ENCODE measurements at regions not wholly inside any gene's neighbourhood (a gene's known extent, or its start where the extent isn't known, plus 50 kb on each side); places are given as distances from the start of the nearest gene placed in this dataset.

GRCh38 chr2:223232285-223232684 is 180.3 kb downstream of the KCNE4 start:
- H4K5ac ChIP-seq (ENCODE audit: insufficient read length, low read depth, low read length) = no peak overlapping the region
- FAIRE-seq (no peak), DNase-seq (ENCODE audit: low read depth in 1 of 2, low spot score in 2 of 2) (no peak)
- ChIA-PET POLR2A (ENCODE audit: partially characterized antibody) (interaction anchor here (2.2 kb wide), 1 partner anchor 11 kb away, joined by 9 read pairs; no protein-coding TSS in a partner anchor), CTCF (ENCODE audit: partially characterized antibody) (interaction anchor here (1.3 kb wide), 1 partner anchor 260 kb away, joined by 4 read pairs; no protein-coding TSS in a partner anchor)
- no peak overlapping the region for H3K27ac ChIP-seq (ENCODE audit: low read depth, low read length)
- H2BK20ac ChIP-seq (ENCODE audit: low read length) = no peak overlapping the region
- H3K4me1 ChIP-seq (replicated peaks in 1 of 4; ENCODE audit: control insufficient read depth in 3 of 4, insufficient read depth in 4 of 4, low read length in 3 of 4) = no peaks in the 10 kb centered on the region
- no peaks in the 10 kb centered on the region for H3K27me3 ChIP-seq (replicated peaks in 1 of 4; ENCODE audit: control insufficient read depth in 3 of 4, extremely low read depth in 1 of 4, insufficient read depth in 3 of 4, low read length in 3 of 4)
- no peak overlapping the region for H4K91ac ChIP-seq (replicated peaks; ENCODE audit: insufficient read length, low read length)
- no peaks in the 10 kb centered on the region for H3K23me2 ChIP-seq (ENCODE audit: low read depth, low read length)
- no peaks in the 10 kb centered on the region for H3K9me3 ChIP-seq (ENCODE audit: insufficient read depth in 2 of 2, low read depth in 1 of 2, low read length in 1 of 2)
- H2BK120ac ChIP-seq (replicated peaks; ENCODE audit: low read depth, low read length) = no peak overlapping the region
- H3K18ac ChIP-seq (ENCODE audit: extremely low read depth, low read length) = no peak overlapping the region
- H3K79me2 ChIP-seq (ENCODE audit: control insufficient read depth in 1 of 2, insufficient read depth in 2 of 2, low read length in 2 of 2) = no peaks in the 10 kb centered on the region
- no peak overlapping the region for H2AK5ac ChIP-seq (ENCODE audit: low read depth, low read length)
- no peaks in the 10 kb centered on the region for H4K20me1 ChIP-seq (replicated peaks in 1 of 2; ENCODE audit: control insufficient read depth in 1 of 2, insufficient read depth in 2 of 2, low read length in 2 of 2)
- no peak overlapping the region for H4K8ac ChIP-seq (ENCODE audit: extremely low read depth, insufficient read depth, low read length)
- H3K4me3 ChIP-seq (ENCODE audit: extremely low read depth in 1 of 4, insufficient read depth in 2 of 4, low read depth in 3 of 4, low read length in 4 of 4) = no peak overlapping the region
- H2AFZ ChIP-seq (ENCODE audit: low read length) = no peak overlapping the region
- H3K36me3 ChIP-seq (ENCODE audit: control insufficient read depth in 2 of 4, insufficient read depth in 4 of 4, low read length in 3 of 4) = no peaks in the 10 kb centered on the region
- TF ChIP-seq CTBP2 (IDR thresholded peaks at IDR 0.05; ENCODE audit: borderline replicate concordance, insufficient read depth, insufficient read length, low read length) = no peak
- no peak for TF ChIP-seq TAF1 (IDR thresholded peaks at IDR 0.05; ENCODE audit: low read depth, low read length)
- TF ChIP-seq BRCA1 (IDR thresholded peaks at IDR 0.05; ENCODE audit: low read depth, low read length) = no peak
- TF ChIP-seq ATF3 (IDR thresholded peaks at IDR 0.05; ENCODE audit: insufficient read depth, low read depth, low read length) = no peak
- TF ChIP-seq CTCF (IDR thresholded peaks at IDR 0.05; ENCODE audit: control extremely low read depth in 1 of 3, insufficient read depth in 1 of 3, low read depth in 1 of 3, low read length in 3 of 3) = no peak
- TF ChIP-seq MAFK (IDR thresholded peaks at IDR 0.05; ENCODE audit: low read depth, low read length) = no peak
- no peak for TF ChIP-seq NANOG (IDR thresholded peaks at IDR 0.05; ENCODE audit: insufficient read depth, low read depth, low read length, poor library complexity, severe bottlenecking)
- no peak for TF ChIP-seq SAP30 (IDR thresholded peaks at IDR 0.05; ENCODE audit: insufficient read depth, insufficient replicate concordance, low read length)
- TF ChIP-seq CEBPB (IDR thresholded peaks at IDR 0.05; ENCODE audit: low read depth, low read length) = no peak
- TF ChIP-seq RNF2 (IDR thresholded peaks at IDR 0.05; ENCODE audit: borderline replicate concordance, low read depth, low read length, missing control alignments, poor library complexity, severe bottlenecking) = no peak
- 82% methylated on average over 1 of the region's 1 CpG; no CpG with 5 or more reads in 1 of the 2 experiments for WGBS, 2 experiments (ENCODE audit: extremely low coverage in 1 of 2, insufficient coverage in 1 of 2, insufficient read length in 1 of 2, insufficient replicate concordance in 2 of 2, low coverage in 1 of 2, low lambda C conversion rate in 2 of 2, missing lambda C conversion rate in 1 of 2)
- H3K4me2 ChIP-seq (ENCODE audit: insufficient read depth in 1 of 2, low read depth in 2 of 2, low read length in 2 of 2) = no peak overlapping the region
- H3K56ac ChIP-seq (replicated peaks; ENCODE audit: insufficient read length, low read depth, low read length) = no peak overlapping the region
- H3K14ac ChIP-seq (ENCODE audit: insufficient read length) = no peak overlapping the region
- H3K4ac ChIP-seq (replicated peaks; ENCODE audit: insufficient read length, low read depth, low read length) = no peak overlapping the region
- H3K9ac ChIP-seq (replicated peaks in 1 of 4; ENCODE audit: extremely low read depth in 1 of 4, low read depth in 3 of 4, low read length in 3 of 4) = no peak overlapping the region
- no peak overlapping the region for H2BK12ac ChIP-seq (ENCODE audit: low read depth, low read length)
- H3K79me1 ChIP-seq (ENCODE audit: low read depth, low read length) = no peaks in the 10 kb centered on the region
- no peak overlapping the region for H2BK5ac ChIP-seq (ENCODE audit: low read depth, low read length)
- no peak overlapping the region for H3K23ac ChIP-seq (ENCODE audit: insufficient read length)
- no peak overlapping the region for H2BK15ac ChIP-seq (ENCODE audit: low read length)

All from H1 (cell line).